ENCODE measurements at regions not wholly inside any gene's neighbourhood (a gene's known extent, or its start where the extent isn't known, plus 50 kb on each side); places are given as distances from the start of the nearest gene placed in this dataset.

DNA sequence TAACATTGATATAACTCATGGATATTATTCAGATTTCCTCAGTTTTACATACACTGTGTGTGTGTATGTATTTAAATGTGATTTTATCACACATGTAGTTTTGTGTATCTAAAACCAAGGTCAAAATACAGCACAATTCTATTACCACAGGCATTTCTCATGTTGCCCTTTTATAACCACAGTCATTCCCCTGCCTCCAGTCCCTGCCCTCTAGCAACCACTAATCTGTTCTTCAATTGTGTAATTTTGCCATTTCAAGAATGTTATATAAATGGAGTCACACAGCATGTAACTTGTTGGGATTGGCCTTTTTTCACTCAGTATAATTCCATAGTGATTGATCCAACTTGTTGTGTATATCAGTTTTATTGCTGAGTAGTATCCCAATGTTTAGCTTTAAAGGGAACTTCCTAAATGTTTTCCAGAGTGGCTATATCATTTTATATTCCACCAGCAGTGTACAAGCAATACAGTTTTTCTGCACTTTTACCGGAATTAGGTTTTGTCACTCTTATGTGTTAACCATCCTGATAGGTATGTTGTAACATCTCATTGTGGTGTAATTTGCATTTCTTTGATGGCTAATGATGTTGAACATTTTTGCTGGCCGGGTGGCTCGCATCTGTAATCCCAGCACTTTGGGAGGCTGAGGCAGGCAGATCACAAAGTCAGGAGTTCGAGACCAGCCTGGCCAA is 338.2 kb downstream of the SOX4 start:
- Mint-ChIP-seq H3K27ac (no peak overlapping the region), H3K36me3 (ENCODE audit: low read depth) (peaks cover 38% of the 10 kb centered on the region), H3K4me1 (peaks cover 30% of the 10 kb centered on the region), H3K27me3 (ENCODE audit: insufficient read depth) (no peaks in the 10 kb centered on the region), H3K4me3 (no peak overlapping the region), H3K9me3 (peaks cover 10% of the 10 kb centered on the region)
- Histone ChIP-seq H3K4me1 (ENCODE audit: control insufficient read depth, insufficient read depth, low read length) (no peaks in the 10 kb centered on the region), H3K27me3 (ENCODE audit: control insufficient read depth, insufficient read depth, low read length, poor library complexity, severe bottlenecking) (no peaks in the 10 kb centered on the region), H3K9me3 (ENCODE audit: control insufficient read depth, low read length) (peaks cover 15% of the 10 kb centered on the region), H3K27ac (ENCODE audit: low read depth, low read length) (no peak overlapping the region), H3K9ac (ENCODE audit: extremely low read depth, low read length, poor library complexity, severe bottlenecking) (no peak overlapping the region), H3K36me3 (ENCODE audit: control insufficient read depth, insufficient read depth, low read length) (peaks cover 32% of the 10 kb centered on the region), H3K4me3 (ENCODE audit: low read length) (no peak overlapping the region)
- 92 to 96% methylated on average over 4 of the region's 4 CpGs for WGBS, 2 experiments (ENCODE audit: insufficient coverage in 1 of 2, insufficient read length in 1 of 2)
- DNase-seq = no peak
- TF ChIP-seq, protein P1, sequence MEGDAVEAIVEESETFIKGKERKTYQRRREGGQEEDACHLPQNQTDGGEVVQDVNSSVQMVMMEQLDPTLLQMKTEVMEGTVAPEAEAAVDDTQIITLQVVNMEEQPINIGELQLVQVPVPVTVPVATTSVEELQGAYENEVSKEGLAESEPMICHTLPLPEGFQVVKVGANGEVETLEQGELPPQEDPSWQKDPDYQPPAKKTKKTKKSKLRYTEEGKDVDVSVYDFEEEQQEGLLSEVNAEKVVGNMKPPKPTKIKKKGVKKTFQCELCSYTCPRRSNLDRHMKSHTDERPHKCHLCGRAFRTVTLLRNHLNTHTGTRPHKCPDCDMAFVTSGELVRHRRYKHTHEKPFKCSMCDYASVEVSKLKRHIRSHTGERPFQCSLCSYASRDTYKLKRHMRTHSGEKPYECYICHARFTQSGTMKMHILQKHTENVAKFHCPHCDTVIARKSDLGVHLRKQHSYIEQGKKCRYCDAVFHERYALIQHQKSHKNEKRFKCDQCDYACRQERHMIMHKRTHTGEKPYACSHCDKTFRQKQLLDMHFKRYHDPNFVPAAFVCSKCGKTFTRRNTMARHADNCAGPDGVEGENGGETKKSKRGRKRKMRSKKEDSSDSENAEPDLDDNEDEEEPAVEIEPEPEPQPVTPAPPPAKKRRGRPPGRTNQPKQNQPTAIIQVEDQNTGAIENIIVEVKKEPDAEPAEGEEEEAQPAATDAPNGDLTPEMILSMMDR (conservative IDR thresholded peaks at IDR 0.05) = no peak

- Mint-ChIP-seq H3K9me3 (peaks cover 10% of the 10 kb centered on the region), H3K4me1 (peaks cover 19% of the 10 kb centered on the region), H3K27me3 (ENCODE audit: insufficient read depth) (no peaks in the 10 kb centered on the region), H3K4me3 (no peak overlapping the region), H3K36me3 (ENCODE audit: low read depth) (peaks cover 45% of the 10 kb centered on the region), H3K27ac (no peak overlapping the region)
- Histone ChIP-seq H3K36me3 (ENCODE audit: control insufficient read depth, insufficient read depth, low read length) (peaks cover 46% of the 10 kb centered on the region), H3K4me1 (ENCODE audit: control insufficient read depth, insufficient read depth, low read length) (no peaks in the 10 kb centered on the region), H3K9me3 (ENCODE audit: control insufficient read depth, low read length) (peaks cover 15% of the 10 kb centered on the region), H3K27ac (ENCODE audit: low read depth, low read length) (no peak overlapping the region), H3K4me3 (ENCODE audit: low read length) (no peak overlapping the region), H3K9ac (ENCODE audit: extremely low read depth, low read length, poor library complexity, severe bottlenecking) (no peak overlapping the region), H3K27me3 (ENCODE audit: control insufficient read depth, insufficient read depth, low read length, poor library complexity, severe bottlenecking) (no peaks in the 10 kb centered on the region)
- TF ChIP-seq, protein P1 (conservative IDR thresholded peaks at IDR 0.05) = no peak
- DNase-seq = no peak
These were observed 339.8 kb downstream of the SOX4 start for GRCh38 chr6:21933351-21933750.

DNA sequence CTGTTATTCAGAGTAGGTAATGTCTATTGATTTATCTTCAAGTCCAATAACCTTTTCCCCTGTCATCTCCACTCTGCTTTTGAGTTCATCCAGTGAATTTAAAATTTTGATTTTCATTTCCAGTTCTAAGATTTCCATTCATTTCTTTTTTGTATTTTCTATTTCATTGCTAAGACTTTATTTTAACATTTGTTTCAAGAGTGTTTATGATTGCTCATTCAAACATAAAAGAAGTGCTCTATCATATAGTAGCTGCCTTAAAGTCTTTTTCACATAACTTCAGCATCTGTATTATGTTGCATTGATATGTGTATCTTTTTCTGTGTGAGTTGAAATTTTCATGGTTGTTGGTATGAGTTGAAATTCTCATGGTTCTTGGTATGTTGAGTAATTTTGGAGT is 341.6 kb downstream of the SOX4 start:
- Histone ChIP-seq H3K4me3 (ENCODE audit: low read length) (no peak overlapping the region), H3K27ac (ENCODE audit: low read depth, low read length) (no peak overlapping the region), H3K4me1 (ENCODE audit: control insufficient read depth, insufficient read depth, low read length) (no peaks in the 10 kb centered on the region), H3K9ac (ENCODE audit: extremely low read depth, low read length, poor library complexity, severe bottlenecking) (no peak overlapping the region), H3K9me3 (ENCODE audit: control insufficient read depth, low read length) (peaks cover 15% of the 10 kb centered on the region), H3K27me3 (ENCODE audit: control insufficient read depth, insufficient read depth, low read length, poor library complexity, severe bottlenecking) (no peaks in the 10 kb centered on the region), H3K36me3 (ENCODE audit: control insufficient read depth, insufficient read depth, low read length) (peaks cover 46% of the 10 kb centered on the region)
- no peaks in the 10 kb centered on the region for H3K27me3 Mint-ChIP-seq (ENCODE audit: insufficient read depth)
- peaks cover 40% of the 10 kb centered on the region for H3K36me3 Mint-ChIP-seq (ENCODE audit: low read depth)
- no peak overlapping the region for H3K4me3 Mint-ChIP-seq
- H3K4me1 Mint-ChIP-seq = peaks cover 13% of the 10 kb centered on the region
- H3K27ac Mint-ChIP-seq = peak overlapping the region; percentile 6
- peaks cover 10% of the 10 kb centered on the region for H3K9me3 Mint-ChIP-seq
- TF ChIP-seq, protein P1 (conservative IDR thresholded peaks at IDR 0.05) = no peak
- no peak for DNase-seq

All from endodermal cell (in vitro differentiated cells).